ENCODE measurements at regions not wholly inside any gene's neighbourhood (a gene's known extent, or its start where the extent isn't known, plus 50 kb on each side); places are given as distances from the start of the nearest gene placed in this dataset.

- peaks cover 31% of the 10 kb centered on the region for H3K9me3 ChIP-seq (ENCODE audit: control insufficient read depth, insufficient read depth, low read length)
- dilution Hi-C loops (cut with HindIII; ENCODE audit: low sequenced_read_pairs, unreplicated experiment) = no loop called here
Measured at GRCh38 chr2:16010951-16011620, 70.7 kb downstream of the MYCN start.

More at GRCh38 chr2:16010951-16011620, 70.7 kb downstream of the MYCN start:
- Histone ChIP-seq H4K8ac (ENCODE audit: low read depth in 2 of 2, low read length in 2 of 2) (no peak overlapping the region), H3K4me2 (ENCODE audit: low read depth, low read length) (no peak overlapping the region), H2AFZ (replicated peaks; ENCODE audit: low read length, poor library complexity) (no peak overlapping the region), H3K9ac (ENCODE audit: low read depth, low read length) (no peak overlapping the region), H4K20me1 (ENCODE audit: insufficient read depth, low read length) (no peaks in the 10 kb centered on the region), H2BK20ac (ENCODE audit: low read depth, low read length) (no peak overlapping the region), H4K91ac (ENCODE audit: insufficient read depth, low read depth, low read length) (no peak overlapping the region), H3K27ac (ENCODE audit: insufficient read depth, low read length) (no peak overlapping the region), H3K4me3 (ENCODE audit: insufficient read depth, low read depth, low read length) (no peak overlapping the region), H3K79me1 (ENCODE audit: low read depth in 1 of 2, low read length in 2 of 2) (no peaks in the 10 kb centered on the region), H3K4me1 (ENCODE audit: control insufficient read depth, insufficient read depth, low read length) (no peaks in the 10 kb centered on the region), H2BK15ac (ENCODE audit: low read depth, low read length) (no peak overlapping the region), H2AK9ac (replicated peaks; ENCODE audit: low read depth, low read length, poor library complexity) (no peak overlapping the region), H3K18ac (ENCODE audit: low read depth, low read length) (no peak overlapping the region), H3K36me3 (ENCODE audit: control insufficient read depth, insufficient read depth, low read length) (no peaks in the 10 kb centered on the region), H3K4ac (ENCODE audit: low read depth, low read length) (no peak overlapping the region), H2AK5ac (ENCODE audit: low read depth, low read length) (no peak overlapping the region), H2BK120ac (ENCODE audit: low read depth, low read length) (no peak overlapping the region), H3K14ac (replicated peaks; ENCODE audit: low read depth, low read length) (no peak overlapping the region), H3K27me3 (ENCODE audit: control insufficient read depth, insufficient read depth, low read length) (no peaks in the 10 kb centered on the region), H3K56ac (ENCODE audit: extremely low read depth, insufficient read depth, low read length) (no peak overlapping the region), H4K5ac (ENCODE audit: low read depth, low read length) (no peak overlapping the region), H3K23ac (ENCODE audit: low read depth, low read length) (no peak overlapping the region), H2BK5ac (ENCODE audit: low read depth, low read length, poor library complexity, severe bottlenecking) (no peak overlapping the region), H3K9me1 (ENCODE audit: insufficient read depth, low read length) (no peaks in the 10 kb centered on the region)
- CTCF ChIA-PET = no interaction called here
- intact Hi-C loops (cut with micrococcal nuclease) (no loop called here), in situ Hi-C loops (cut with MboI; ENCODE audit: low sequenced_read_pairs) (no loop called here)
- ATAC-seq (ENCODE audit: low read depth) (no peak), DNase-seq (no peak)
- no TSS peak for BruUV-seq (replicated peaks)
- POLR2A ChIA-PET (ENCODE audit: unreplicated experiment) = no interaction called here
- WGBS, 2 experiments (ENCODE audit: extremely low coverage in 2 of 2, insufficient read length in 1 of 2) = no CpG with 5 or more reads among the region's 2 CpGs
- TF ChIP-seq CHD1 (IDR thresholded peaks at IDR 0.05; ENCODE audit: low read depth, low read length) (no peak), MAFK (IDR thresholded peaks at IDR 0.05; ENCODE audit: low read depth, low read length) (no peak), POLR2A (IDR thresholded peaks at IDR 0.05; ENCODE audit: low read depth, low read length) (no peak), ELK1 (IDR thresholded peaks at IDR 0.05; ENCODE audit: borderline replicate concordance, low read depth, low read length) (no peak), NFE2L2 (IDR thresholded peaks at IDR 0.05; ENCODE audit: low read depth, low read length) (no peak), SMC3 (IDR thresholded peaks at IDR 0.05; ENCODE audit: low read depth, low read length) (no peak), RAD21 (IDR thresholded peaks at IDR 0.05; ENCODE audit: low read length) (no peak), BHLHE40 (IDR thresholded peaks at IDR 0.05; ENCODE audit: low read depth, low read length) (no peak), MAZ (IDR thresholded peaks at IDR 0.05; ENCODE audit: borderline replicate concordance, low read depth, low read length) (no peak), USF2 (IDR thresholded peaks at IDR 0.05; ENCODE audit: low read depth, low read length) (no peak), FOS (IDR thresholded peaks at IDR 0.05; ENCODE audit: low read depth, low read length) (no peak), MXI1 (IDR thresholded peaks at IDR 0.05; ENCODE audit: borderline replicate concordance, low read depth, low read length) (no peak), RFX5 (IDR thresholded peaks at IDR 0.05; ENCODE audit: low read depth, low read length) (no peak), RCOR1 (IDR thresholded peaks at IDR 0.05; ENCODE audit: insufficient replicate concordance, low read length) (no peak)
- TF ChIP-seq, protein P1, sequence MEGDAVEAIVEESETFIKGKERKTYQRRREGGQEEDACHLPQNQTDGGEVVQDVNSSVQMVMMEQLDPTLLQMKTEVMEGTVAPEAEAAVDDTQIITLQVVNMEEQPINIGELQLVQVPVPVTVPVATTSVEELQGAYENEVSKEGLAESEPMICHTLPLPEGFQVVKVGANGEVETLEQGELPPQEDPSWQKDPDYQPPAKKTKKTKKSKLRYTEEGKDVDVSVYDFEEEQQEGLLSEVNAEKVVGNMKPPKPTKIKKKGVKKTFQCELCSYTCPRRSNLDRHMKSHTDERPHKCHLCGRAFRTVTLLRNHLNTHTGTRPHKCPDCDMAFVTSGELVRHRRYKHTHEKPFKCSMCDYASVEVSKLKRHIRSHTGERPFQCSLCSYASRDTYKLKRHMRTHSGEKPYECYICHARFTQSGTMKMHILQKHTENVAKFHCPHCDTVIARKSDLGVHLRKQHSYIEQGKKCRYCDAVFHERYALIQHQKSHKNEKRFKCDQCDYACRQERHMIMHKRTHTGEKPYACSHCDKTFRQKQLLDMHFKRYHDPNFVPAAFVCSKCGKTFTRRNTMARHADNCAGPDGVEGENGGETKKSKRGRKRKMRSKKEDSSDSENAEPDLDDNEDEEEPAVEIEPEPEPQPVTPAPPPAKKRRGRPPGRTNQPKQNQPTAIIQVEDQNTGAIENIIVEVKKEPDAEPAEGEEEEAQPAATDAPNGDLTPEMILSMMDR (conservative IDR thresholded peaks at IDR 0.05; ENCODE audit: low read depth, low read length) = no peak

Data from IMR-90 (cell line).